GM12891 (cell line): ENCODE measurements at regions not wholly inside any gene's neighbourhood (a gene's known extent, or its start where the extent isn't known, plus 50 kb on each side); places are given as distances from the start of the nearest gene placed in this dataset.
"Not testable (repeated sequence)": the region's sequence is repeated elsewhere in the genome, so short reads cannot be mapped to it uniquely, and the experiment has no call there.

Experiments
- DNase-seq: peaks from one replicate; pipeline ENCODE4 v3.0.0; 2011; ENCODE audit warnings: low spot score; ENCODE audit not compliant: insufficient read length
- FAIRE-seq: peaks from 2 replicates; lab custom pipeline; 2011; peaks lifted over from hg19 to GRCh38; lab: Jason Lieb, UNC
- PAX5 ChIP-seq: IDR thresholded peaks from 2 replicates; pipeline ENCODE4 v1.6.1; 2011; ENCODE audit warnings: low read length, moderate library complexity, mild to moderate bottlenecking; ENCODE audit not compliant: insufficient read depth, severe bottlenecking
- POLR2A ChIP-seq: IDR thresholded peaks from 2 replicates; pipeline ENCODE4 v1.6.1; 2011; ENCODE audit warnings: low read depth, low read length, control low read depth
- POLR2AphosphoS5 ChIP-seq: IDR thresholded peaks from 2 replicates; pipeline ENCODE4 v1.6.1; 2011; ENCODE audit warnings: low read depth, low read length, control low read depth
- POU2F2 ChIP-seq: IDR thresholded peaks from 2 replicates; pipeline ENCODE4 v1.6.1; 2011; ENCODE audit warnings: low read depth, mild to moderate bottlenecking, control low read depth, low read length, moderate library complexity
- SPI1 ChIP-seq: IDR thresholded peaks from 2 replicates; pipeline ENCODE4 v1.6.1; 2011; ENCODE audit warnings: low read depth, low read length, control low read depth
- TAF1 ChIP-seq: IDR thresholded peaks from 2 replicates; pipeline ENCODE4 v1.6.1; 2011; ENCODE audit warnings: low read depth, low read length, control low read depth

DNA sequence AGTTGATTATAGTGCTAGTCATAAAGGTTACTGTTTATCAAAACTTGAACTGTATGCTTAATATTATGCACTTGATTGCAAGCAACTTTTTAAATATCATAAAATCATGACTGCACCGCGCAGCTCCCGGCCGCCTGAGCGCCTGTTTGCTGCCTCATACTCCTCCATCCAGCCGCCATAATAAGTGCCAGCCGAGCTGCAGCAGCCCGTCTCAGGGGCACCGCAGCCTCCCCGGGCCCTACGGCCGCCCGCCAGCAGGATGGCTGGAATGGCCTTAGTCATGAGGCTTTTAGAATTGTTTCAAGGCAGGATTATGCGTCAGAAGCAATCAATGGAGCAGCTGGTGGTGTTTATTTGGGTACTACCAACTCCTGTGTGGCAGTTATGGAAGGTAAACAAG lies 337.2 kb downstream of the PAX3 start:
- DNase-seq: no peak
- no peak for TF ChIP-seq POU2F2
- no peak for TF ChIP-seq SPI1
- TF ChIP-seq POLR2AphosphoS5: no peak
- no peak for TF ChIP-seq POLR2A
- TF ChIP-seq TAF1: no peak
- no peak for TF ChIP-seq PAX5
- FAIRE-seq: no peak

DNA sequence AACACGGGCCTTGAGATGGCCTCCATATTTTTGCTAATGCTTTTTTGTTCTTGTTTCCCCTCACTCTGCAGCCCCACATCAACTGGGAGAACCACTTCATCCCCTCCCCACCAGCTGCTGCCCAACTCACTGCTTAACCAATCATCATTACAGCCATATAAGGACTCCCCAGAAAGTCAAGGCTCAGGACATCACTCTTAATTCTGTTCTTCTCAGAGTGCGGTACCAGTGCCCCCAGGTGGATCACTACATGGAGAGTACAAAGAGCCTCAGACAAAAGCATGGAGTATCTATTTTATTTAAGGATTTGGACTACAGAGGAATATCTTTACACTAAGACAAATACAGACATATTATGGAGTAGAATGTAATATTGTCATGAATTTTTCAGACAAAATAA lies 340.6 kb downstream of the PAX3 start:
- DNase-seq (no peak), FAIRE-seq (no peak)
- TF ChIP-seq POLR2A: no peak
- TF ChIP-seq POU2F2: no peak
- TF ChIP-seq POLR2AphosphoS5: no peak
- no peak for TF ChIP-seq PAX5
- TF ChIP-seq SPI1: no peak
- TF ChIP-seq TAF1: no peak

GRCh38 chr2:221948076-221948475 lies 350.7 kb downstream of the PAX3 start:
- FAIRE-seq: no peak
- no peak for DNase-seq
- TF ChIP-seq SPI1: no peak
- no peak for TF ChIP-seq POU2F2
- no peak for TF ChIP-seq POLR2A
- TF ChIP-seq POLR2AphosphoS5: no peak
- no peak for TF ChIP-seq TAF1
- no peak for TF ChIP-seq PAX5

- DNase-seq, FAIRE-seq: not testable (repeated sequence)
Measured at GRCh38 chr2:221944452-221944851, 354.3 kb downstream of the PAX3 start.

GRCh38 chr2:221943076-221943810 lies 355.6 kb downstream of the PAX3 start:
- TF ChIP-seq POLR2AphosphoS5: no peak
- TF ChIP-seq PAX5: no peak
- TF ChIP-seq SPI1: no peak
- TF ChIP-seq POU2F2: no peak
- TF ChIP-seq POLR2A: no peak
- TF ChIP-seq TAF1: no peak
- DNase-seq (no peak), FAIRE-seq (no peak)

DNA sequence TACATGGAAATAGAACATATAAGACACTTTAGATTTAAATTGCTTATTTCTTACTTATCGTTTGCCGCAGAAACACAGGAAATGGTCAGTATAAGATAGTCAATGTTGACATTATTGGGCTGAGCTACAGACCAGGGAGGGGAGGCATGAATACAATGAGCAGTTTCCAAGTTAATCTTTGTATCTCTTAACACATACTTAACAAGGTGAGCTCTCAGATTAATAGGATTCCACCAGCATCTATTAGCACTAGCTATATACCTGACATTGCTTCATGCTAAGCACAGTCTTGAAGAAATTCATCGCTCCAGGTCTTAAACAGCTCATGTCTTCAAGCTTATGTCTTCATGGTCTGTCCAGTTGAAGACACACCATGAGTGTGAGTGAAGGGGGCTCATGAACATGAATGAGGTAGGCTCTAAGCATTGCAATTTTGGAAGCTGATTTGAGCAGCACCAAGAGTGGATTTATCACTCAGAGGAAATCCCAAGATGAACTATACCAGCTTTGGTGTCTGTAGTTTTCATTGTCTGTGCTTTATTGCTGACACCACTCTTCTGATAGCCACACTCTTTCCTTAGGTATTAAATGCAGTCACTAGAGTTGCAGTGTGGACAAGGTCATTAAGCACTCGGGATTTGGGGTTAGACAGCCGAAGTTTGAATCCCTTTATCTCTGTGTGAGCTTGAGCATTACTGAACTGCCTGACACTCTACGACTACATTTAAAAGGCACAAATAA lies 359.3 kb upstream of the EPHA4 start:
- TF ChIP-seq POLR2AphosphoS5 (no peak), PAX5 (no peak), SPI1 (no peak), TAF1 (no peak), POU2F2 (no peak), POLR2A (no peak)
- FAIRE-seq (no peak), DNase-seq (no peak)

- TF ChIP-seq PAX5 (no peak), POLR2AphosphoS5 (no peak), TAF1 (no peak), POU2F2 (no peak), POLR2A (no peak), SPI1 (no peak)
- no peak for FAIRE-seq
- DNase-seq: no peak
Measured at GRCh38 chr2:221929259-221929658, 357.2 kb upstream of the EPHA4 start.

GRCh38 chr2:221926327-221926726 lies 354.2 kb upstream of the EPHA4 start:
- TF ChIP-seq PAX5 (no peak), TAF1 (no peak), POU2F2 (no peak), POLR2A (no peak), POLR2AphosphoS5 (no peak), SPI1 (no peak)
- DNase-seq (no peak), FAIRE-seq (no peak)

GRCh38 chr2:221924576-221924975 lies 352.5 kb upstream of the EPHA4 start:
- FAIRE-seq (no peak), DNase-seq (no peak)
- TF ChIP-seq PAX5 (no peak), SPI1 (no peak), POLR2AphosphoS5 (no peak), POLR2A (no peak), TAF1 (no peak), POU2F2 (no peak)

DNA sequence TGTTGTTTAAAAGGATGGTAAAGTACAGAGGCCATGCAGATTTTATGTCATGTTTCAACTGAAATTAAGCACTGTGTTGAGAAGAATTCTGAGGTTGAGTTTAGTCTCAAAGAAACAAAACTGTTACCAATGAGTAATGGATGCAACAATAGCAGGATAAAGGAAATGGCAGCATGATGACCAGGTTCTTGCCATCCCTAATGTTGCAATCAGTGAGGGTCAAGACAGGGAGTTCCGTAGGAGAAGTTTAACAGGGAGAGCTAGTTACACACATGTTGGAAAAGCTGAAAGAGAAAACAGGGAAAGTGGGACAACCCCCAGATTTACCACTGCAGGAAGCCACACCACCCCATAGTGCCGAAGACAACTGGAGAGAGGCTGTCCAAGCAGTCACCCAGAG lies 343.8 kb upstream of the EPHA4 start:
- DNase-seq: no peak
- TF ChIP-seq POLR2A: no peak
- TF ChIP-seq POLR2AphosphoS5: no peak
- no peak for TF ChIP-seq POU2F2
- no peak for TF ChIP-seq SPI1
- TF ChIP-seq TAF1: no peak
- no peak for TF ChIP-seq PAX5
- FAIRE-seq: no peak
